Thoracic aorta (tissue), 2 donors: ENCODE measurements at regions not wholly inside any gene's neighbourhood (a gene's known extent, or its start where the extent isn't known, plus 50 kb on each side); places are given as distances from the start of the nearest gene placed in this dataset.

Experiments used
- ATAC-seq: fragments of 150-250 bp; one replicate; pipeline ENCODE4 v1.8.0; 2017; ENCODE audit warnings: low read depth; ENCODE audit not compliant: insufficient number of reproducible peaks, low FRiP score
- DNase-seq: peaks from one replicate; pipeline ENCODE4 v3.0.0-alpha.2; 2020; ENCODE audit warnings: low spot score
- H3K27ac ChIP-seq, 2 donors: fragments of 200-600 bp; sonication (generic); 1 replicate in 1 of 2; 2 replicates in 1 of 2; pipeline ENCODE4 v1.5.1; 2016; ENCODE audit warnings: mild to moderate bottlenecking in 2 of 2, moderate library complexity in 2 of 2
- H3K27me3 ChIP-seq: fragments of 200-600 bp; sonication (generic); replicated peaks from 2 replicates; pipeline ENCODE4 v1.6.0; 2016; ENCODE audit warnings: mild to moderate bottlenecking; ENCODE audit not compliant: insufficient read depth
- H3K36me3 ChIP-seq: fragments of 200-600 bp; sonication (generic); one replicate; pipeline ENCODE4 v1.5.1; 2016
- H3K4me1 ChIP-seq, 2 donors: fragments of 200-600 bp; sonication (generic); 1 replicate in 1 of 2; 2 replicates in 1 of 2; pipeline versions ENCODE4 v1.5.1 to v1.6.0; 2016; ENCODE audit warnings: low read depth in 2 of 2, mild to moderate bottlenecking in 1 of 2; ENCODE audit not compliant: control insufficient read depth in 1 of 2
- H3K4me3 ChIP-seq: fragments of 200-600 bp; sonication (generic); 2 replicates; pipeline ENCODE4 v1.5.1; 2016; ENCODE audit warnings: mild to moderate bottlenecking
- H3K9me3 ChIP-seq: fragments of 200-600 bp; sonication (generic); 2 replicates; pipeline ENCODE4 v1.5.1; 2016
- TF ChIP-seq, protein P1 (sequence below): fragments of 200-600 bp; sonication (generic); IDR thresholded peaks from one replicate; pipeline ENCODE4 v1.5.1; 2019; ENCODE audit warnings: antibody characterized with exemption

DNA sequence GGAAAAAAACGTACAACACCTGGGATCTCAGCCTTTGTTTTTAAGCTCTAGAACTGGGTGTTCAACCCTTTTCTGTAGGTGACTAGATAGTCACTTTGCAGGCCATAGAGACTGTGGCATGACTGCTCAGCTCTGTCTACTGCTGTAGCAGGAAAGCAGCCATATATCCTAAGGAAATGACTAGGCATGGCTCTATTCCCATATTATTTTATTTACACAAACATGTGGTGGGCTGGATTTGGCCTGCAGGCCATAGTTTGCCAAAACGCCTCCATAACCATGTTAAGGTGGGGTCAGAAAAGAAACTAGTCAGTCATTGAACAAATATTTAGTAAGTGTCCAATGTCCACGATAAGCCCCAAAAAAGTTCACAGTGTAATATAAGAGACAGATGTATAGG is 452.5 kb downstream of the MCTP2 start:
- ATAC-seq (no peak), DNase-seq (no peak)
- no peaks in the 10 kb centered on the region for H3K36me3 ChIP-seq
- TF ChIP-seq, protein P1, sequence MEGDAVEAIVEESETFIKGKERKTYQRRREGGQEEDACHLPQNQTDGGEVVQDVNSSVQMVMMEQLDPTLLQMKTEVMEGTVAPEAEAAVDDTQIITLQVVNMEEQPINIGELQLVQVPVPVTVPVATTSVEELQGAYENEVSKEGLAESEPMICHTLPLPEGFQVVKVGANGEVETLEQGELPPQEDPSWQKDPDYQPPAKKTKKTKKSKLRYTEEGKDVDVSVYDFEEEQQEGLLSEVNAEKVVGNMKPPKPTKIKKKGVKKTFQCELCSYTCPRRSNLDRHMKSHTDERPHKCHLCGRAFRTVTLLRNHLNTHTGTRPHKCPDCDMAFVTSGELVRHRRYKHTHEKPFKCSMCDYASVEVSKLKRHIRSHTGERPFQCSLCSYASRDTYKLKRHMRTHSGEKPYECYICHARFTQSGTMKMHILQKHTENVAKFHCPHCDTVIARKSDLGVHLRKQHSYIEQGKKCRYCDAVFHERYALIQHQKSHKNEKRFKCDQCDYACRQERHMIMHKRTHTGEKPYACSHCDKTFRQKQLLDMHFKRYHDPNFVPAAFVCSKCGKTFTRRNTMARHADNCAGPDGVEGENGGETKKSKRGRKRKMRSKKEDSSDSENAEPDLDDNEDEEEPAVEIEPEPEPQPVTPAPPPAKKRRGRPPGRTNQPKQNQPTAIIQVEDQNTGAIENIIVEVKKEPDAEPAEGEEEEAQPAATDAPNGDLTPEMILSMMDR = no peak
- H3K9me3 ChIP-seq = no peaks in the 10 kb centered on the region
- H3K27ac ChIP-seq = no peak overlapping the region
- H3K4me1 ChIP-seq = no peaks in the 10 kb centered on the region
- no peak overlapping the region for H3K4me3 ChIP-seq
- no peaks in the 10 kb centered on the region for H3K27me3 ChIP-seq

DNA sequence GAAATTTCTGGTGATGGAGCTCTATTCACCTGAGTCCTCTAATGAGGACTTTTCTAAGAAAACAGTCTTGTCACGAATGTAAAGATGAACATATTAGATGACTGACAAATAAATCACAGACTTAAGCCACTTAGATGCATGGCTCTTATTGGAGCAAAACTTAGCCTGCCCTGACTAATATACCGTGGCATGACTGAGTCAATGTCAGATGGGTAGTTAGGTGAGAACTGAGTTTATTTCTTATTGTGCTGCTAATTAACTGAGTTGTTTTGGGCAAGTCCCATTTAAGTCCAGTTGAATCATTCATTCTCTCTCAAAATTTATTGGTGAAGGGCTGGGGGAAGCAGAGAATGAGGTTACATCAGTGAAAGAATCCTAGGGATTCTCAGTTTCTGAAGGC is 459.8 kb downstream of the MCTP2 start:
- TF ChIP-seq, protein P1 = no peak
- no peaks in the 10 kb centered on the region for H3K4me1 ChIP-seq
- H3K36me3 ChIP-seq = no peaks in the 10 kb centered on the region
- ATAC-seq (no peak), DNase-seq (no peak)
- H3K9me3 ChIP-seq = no peaks in the 10 kb centered on the region
- H3K27me3 ChIP-seq = no peaks in the 10 kb centered on the region
- no peak overlapping the region for H3K27ac ChIP-seq
- no peak overlapping the region for H3K4me3 ChIP-seq

DNA sequence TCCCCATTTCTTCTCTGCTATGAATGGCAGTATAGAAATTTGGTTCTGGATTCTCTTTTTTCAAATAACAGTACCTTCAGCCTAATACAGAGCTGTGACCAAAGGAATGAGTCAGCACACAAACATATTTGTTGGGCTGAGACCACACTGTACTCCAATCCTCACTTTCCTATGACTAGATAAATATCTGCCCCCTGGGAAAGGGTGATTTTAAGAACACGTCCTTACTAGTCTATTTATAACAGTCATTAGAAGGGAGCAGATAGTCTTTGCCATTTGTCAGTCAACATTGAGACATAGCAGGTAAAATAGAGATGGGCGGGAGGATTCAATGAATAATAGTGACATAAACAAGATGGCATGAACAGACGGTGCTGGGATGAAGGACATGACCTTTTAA is 461.3 kb downstream of the MCTP2 start:
- H3K4me3 ChIP-seq = no peak overlapping the region
- H3K36me3 ChIP-seq = no peaks in the 10 kb centered on the region
- H3K27ac ChIP-seq = no peak overlapping the region
- no peaks in the 10 kb centered on the region for H3K27me3 ChIP-seq
- ATAC-seq = no peak
- TF ChIP-seq, protein P1 = no peak
- DNase-seq = no peak
- no peaks in the 10 kb centered on the region for H3K9me3 ChIP-seq
- no peaks in the 10 kb centered on the region for H3K4me1 ChIP-seq

DNA sequence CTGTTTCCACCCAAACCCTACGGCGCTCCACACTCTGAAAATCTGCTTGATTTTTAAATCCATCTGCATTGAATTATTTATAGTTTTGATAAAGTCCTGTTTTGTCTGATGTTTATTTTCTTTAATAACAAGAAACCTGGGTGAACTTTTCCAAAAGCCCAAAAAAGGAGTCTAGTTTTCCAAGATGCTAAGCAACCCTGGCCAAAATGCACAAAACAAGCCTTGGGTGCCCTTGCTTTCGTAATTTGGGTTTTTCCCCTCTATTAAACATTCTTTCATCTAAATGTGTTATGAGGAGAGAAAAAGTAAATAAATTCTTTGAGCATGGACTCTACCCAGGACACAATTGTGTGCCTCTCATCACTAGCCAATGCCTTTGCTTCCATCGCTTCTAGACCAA is 468.9 kb downstream of the MCTP2 start:
- H3K4me1 ChIP-seq = peaks cover 6 to 30% of the 10 kb centered on the region in 2 donors
- DNase-seq (no peak), ATAC-seq (no peak)
- peak overlapping the region; percentile 33 for H3K4me3 ChIP-seq
- no peaks in the 10 kb centered on the region for H3K36me3 ChIP-seq
- H3K27me3 ChIP-seq = no peaks in the 10 kb centered on the region
- peak overlapping the region in 1 of 2 donors; percentile 3 for H3K27ac ChIP-seq
- H3K9me3 ChIP-seq = no peaks in the 10 kb centered on the region
- TF ChIP-seq, protein P1 = no peak

DNA sequence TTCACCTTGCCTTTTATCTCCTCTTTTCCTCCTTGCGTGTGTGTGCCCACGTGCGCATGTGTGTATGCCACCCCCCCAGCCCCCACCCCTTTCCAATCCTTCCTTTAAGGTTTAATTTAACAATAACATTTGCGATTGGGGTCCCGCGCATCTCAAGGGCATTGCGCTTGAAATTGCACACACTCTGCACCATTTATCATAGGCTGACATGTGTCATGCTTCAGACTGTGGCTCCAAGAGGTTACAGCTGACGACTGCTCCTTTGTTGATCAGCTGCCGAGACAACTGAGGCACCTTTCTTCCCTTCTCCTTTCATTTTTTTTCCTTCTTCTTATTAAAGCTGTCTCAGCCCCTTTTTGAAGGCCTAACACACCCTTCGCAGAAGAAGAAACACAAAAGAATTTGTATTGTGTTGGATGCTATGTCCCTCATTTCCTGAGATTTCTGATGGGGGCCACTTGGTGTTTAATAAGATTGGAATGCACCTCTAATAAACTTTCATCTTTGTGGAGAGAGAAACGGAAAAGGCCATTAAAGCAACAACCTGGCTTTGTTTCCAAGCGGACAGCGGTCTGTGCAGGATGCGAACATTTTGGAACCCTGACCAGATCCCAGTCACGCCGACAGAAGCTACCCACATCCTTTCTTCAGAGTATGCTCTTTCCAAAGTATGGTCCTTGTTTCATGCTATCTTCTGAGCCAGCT is 470.1 kb downstream of the MCTP2 start:
- no peak for ATAC-seq
- Histone ChIP-seq H3K4me3 (no peak overlapping the region), H3K27me3 (no peaks in the 10 kb centered on the region), H3K36me3 (no peaks in the 10 kb centered on the region), H3K4me1 (peaks cover 6 to 30% of the 10 kb centered on the region in 2 donors), H3K27ac (no peak overlapping the region), H3K9me3 (no peaks in the 10 kb centered on the region)
- no peak for DNase-seq
- TF ChIP-seq, protein P1 = no peak
